ENCODE measurements at regions not wholly inside any gene's neighbourhood (a gene's known extent, or its start where the extent isn't known, plus 50 kb on each side); places are given as distances from the start of the nearest gene placed in this dataset.

DNA sequence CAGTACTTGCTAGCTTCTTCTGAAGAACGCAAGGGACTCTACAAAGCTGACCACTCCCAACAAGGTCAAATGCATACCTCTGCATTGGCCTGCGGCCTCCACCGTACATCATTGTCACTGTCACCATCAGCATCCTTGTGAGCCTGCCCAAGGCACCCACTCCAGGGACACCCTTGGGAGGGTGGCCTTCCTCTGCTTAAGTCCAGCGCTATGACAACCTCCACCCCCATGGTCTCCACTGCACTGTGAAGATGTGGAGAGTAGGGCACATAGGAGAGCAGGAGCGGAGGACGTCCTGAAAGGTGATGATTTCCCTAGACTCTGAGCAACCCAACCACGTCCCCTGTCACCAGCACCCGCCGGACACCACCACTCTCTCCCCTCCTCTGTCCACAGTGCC is 252.8 kb downstream of the ALG10 start:
- DNase-seq (ENCODE audit: extremely low spot score) = no peak
- POLR2A ChIA-PET = no interaction called here
- CTCF ChIA-PET = no interaction called here
- TF ChIP-seq, protein P1, sequence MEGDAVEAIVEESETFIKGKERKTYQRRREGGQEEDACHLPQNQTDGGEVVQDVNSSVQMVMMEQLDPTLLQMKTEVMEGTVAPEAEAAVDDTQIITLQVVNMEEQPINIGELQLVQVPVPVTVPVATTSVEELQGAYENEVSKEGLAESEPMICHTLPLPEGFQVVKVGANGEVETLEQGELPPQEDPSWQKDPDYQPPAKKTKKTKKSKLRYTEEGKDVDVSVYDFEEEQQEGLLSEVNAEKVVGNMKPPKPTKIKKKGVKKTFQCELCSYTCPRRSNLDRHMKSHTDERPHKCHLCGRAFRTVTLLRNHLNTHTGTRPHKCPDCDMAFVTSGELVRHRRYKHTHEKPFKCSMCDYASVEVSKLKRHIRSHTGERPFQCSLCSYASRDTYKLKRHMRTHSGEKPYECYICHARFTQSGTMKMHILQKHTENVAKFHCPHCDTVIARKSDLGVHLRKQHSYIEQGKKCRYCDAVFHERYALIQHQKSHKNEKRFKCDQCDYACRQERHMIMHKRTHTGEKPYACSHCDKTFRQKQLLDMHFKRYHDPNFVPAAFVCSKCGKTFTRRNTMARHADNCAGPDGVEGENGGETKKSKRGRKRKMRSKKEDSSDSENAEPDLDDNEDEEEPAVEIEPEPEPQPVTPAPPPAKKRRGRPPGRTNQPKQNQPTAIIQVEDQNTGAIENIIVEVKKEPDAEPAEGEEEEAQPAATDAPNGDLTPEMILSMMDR (IDR thresholded peaks at IDR 0.05; ENCODE audit: control extremely low read depth, extremely low read depth, low read depth, missing control alignments) = no peak

DNA sequence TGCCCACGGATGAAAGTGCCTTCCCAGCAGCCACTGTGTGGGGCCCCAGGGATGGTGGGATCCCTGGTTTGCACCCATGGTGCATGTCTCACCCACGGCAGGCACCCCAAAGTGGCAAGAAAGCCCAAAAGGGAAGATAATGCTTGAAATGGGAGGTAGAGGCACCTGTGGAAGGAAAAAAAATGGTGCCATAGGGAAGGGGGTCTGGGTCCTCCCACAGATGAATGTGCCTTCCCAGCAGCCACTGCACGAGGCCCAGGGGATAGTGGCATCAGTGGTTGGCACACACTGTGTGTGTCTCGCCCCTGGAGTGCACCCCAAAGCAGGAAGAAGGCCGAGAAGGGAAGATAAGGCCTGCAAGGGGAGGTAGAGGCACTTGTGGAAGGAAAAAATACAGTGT is 264.2 kb downstream of the ALG10 start:
- DNase-seq (ENCODE audit: extremely low spot score) = no peak
- CTCF ChIA-PET = no interaction called here
- TF ChIP-seq, protein P1 (IDR thresholded peaks at IDR 0.05; ENCODE audit: control extremely low read depth, extremely low read depth, low read depth, missing control alignments) = no peak
- POLR2A ChIA-PET = no interaction called here

DNA sequence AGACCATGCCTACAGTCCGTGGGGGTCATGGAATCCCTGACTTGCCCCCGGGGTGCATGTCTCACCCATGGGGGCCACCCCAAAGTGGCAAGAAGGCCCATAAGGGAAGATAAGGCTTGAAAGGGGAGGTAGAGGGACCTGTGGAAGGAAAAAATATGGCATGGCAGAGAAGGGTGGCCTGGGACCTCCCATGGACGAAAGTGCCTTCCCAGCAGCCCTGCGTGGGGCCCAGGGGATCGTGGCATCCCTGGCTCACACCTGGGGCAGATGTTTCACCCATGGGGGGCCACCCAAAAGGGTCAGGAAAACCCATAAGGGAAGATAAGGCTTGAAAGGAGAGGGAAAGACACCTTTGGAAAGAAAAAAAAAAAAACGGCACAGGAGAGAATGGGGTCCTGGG is 264.6 kb downstream of the ALG10 start:
- ChIA-PET POLR2A (no interaction called here), CTCF (no interaction called here)
- TF ChIP-seq, protein P1 (IDR thresholded peaks at IDR 0.05; ENCODE audit: control extremely low read depth, extremely low read depth, low read depth, missing control alignments) = no peak
- no peak for DNase-seq (ENCODE audit: extremely low spot score)

DNA sequence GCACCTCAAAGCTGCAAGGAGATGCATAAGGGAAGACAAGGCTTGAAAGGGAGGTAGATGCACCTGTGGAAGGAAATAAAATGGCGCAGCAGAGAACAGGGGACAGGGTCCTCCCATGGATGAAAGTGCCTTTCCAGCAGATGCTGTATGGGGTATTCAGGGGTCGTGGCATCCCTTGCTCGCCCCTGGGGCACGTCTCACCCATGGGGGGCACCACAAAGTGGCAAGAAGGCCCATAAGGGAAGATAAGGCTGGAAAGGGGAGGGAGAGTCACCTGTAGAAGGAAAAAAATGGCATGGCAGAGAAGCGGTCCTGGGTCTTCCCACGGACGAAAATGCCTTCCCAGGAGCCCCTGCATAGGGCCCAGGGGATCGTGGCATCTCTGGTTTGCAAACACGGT is 265.1 kb downstream of the ALG10 start:
- DNase-seq (ENCODE audit: extremely low spot score) = no peak
- POLR2A ChIA-PET = no interaction called here
- CTCF ChIA-PET = no interaction called here
- TF ChIP-seq, protein P1 (IDR thresholded peaks at IDR 0.05; ENCODE audit: control extremely low read depth, extremely low read depth, low read depth, missing control alignments) = no peak

DNA sequence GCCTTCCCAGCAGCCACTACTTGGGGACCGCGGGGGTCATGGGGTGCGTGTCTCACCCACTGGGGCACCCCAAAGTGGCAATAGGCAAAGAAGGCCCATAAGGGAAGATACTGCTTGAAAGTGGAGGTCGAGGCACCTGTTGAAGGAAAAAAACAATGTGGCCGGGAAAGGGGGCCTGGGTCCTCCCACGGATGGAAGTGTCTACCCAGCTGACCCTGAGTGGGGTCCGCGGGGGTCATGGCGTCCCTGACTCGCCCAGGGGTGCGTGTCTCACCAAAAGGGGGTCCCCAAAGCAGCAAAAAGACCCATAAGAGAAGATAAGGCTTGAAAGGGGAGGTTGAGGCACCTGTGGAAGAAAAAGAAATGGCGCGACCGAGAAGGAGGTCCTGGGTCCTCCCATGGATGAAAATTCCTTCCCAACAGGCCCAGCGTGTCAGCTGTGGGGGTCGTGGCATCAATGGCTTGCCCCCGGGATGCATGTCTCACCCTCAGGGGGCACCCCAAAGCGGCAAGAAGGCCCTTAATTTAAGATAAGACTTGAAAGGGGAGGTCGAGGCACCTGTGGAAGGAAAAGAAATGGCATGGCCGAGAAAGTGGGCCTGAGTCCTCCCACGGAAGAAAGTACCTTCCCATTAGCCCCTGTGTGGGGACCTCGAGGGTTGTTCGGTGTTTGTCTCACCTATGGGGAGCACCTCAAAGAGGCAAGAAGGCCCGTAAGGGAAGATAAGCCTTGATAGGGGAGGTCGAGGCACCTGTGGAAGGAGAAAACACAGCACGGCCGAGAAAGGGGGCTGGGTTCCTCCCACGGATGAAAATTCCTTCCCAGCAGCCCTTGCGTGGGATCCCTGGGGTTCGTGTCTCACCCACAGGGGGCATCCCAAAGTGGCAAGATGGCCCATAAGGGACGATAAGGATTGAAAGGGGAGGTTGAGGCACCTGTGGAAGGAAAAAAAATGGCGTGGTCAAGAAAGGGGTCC is 266.0 kb downstream of the ALG10 start:
- TF ChIP-seq, protein P1 (IDR thresholded peaks at IDR 0.05; ENCODE audit: control extremely low read depth, extremely low read depth, low read depth, missing control alignments) = no peak
- ChIA-PET CTCF (no interaction called here), POLR2A (no interaction called here)
- no peak for DNase-seq (ENCODE audit: extremely low spot score)

DNA sequence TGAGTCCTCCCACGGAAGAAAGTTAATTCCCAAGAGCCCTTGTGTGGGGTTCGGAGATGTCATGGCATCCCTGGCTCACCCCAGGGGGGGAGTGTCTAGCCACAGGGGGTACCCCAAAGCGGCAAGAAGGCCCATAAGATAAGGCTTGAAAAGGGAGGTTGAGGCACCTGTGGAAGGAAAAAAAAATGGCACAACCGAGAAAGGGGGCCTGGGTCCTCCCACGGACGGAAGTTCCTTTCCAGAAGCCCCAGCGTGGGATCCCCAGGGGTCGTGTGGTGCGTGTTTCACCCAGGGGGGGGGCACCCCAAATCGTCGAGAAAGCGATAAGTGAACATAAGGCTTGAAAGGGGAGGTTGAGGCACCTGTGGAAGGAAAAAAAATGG is 266.7 kb downstream of the ALG10 start:
- TF ChIP-seq, protein P1 (IDR thresholded peaks at IDR 0.05; ENCODE audit: control extremely low read depth, extremely low read depth, low read depth, missing control alignments) = no peak
- POLR2A ChIA-PET = no interaction called here
- no peak for DNase-seq (ENCODE audit: extremely low spot score)
- CTCF ChIA-PET = no interaction called here
